H9 (cell line): ENCODE measurements at regions not wholly inside any gene's neighbourhood (a gene's known extent, or its start where the extent isn't known, plus 50 kb on each side); places are given as distances from the start of the nearest gene placed in this dataset.

Experiments
- DNase-seq: peaks from one replicate; pipeline ENCODE4 v3.0.0-alpha.2; 2017
- H2AFZ ChIP-seq: one replicate; pipeline ENCODE4 v1.6.1; 2013; ENCODE audit warnings: mild to moderate bottlenecking, low read length, control low read depth, moderate library complexity
- H2AK5ac ChIP-seq: 2 replicates; pipeline ENCODE4 v1.6.1; 2013; ENCODE audit warnings: low read length, control low read depth, mixed read lengths; ENCODE audit not compliant: insufficient read length
- H2BK120ac ChIP-seq: one replicate; pipeline ENCODE4 v1.6.1; 2013; ENCODE audit warnings: low read depth, mild to moderate bottlenecking, low read length, control low read depth, inconsistent platforms; ENCODE audit not compliant: poor library complexity, severe bottlenecking
- H2BK12ac ChIP-seq: 2 replicates; pipeline ENCODE4 v1.6.1; 2013; ENCODE audit warnings: low read length, control low read depth, mixed read lengths, low read depth; ENCODE audit not compliant: insufficient read length
- H2BK15ac ChIP-seq: 2 replicates; pipeline ENCODE4 v1.6.1; 2013; ENCODE audit warnings: low read depth, low read length, control low read depth
- H2BK20ac ChIP-seq: one replicate; pipeline ENCODE4 v1.6.1; 2013; ENCODE audit warnings: low read depth, mild to moderate bottlenecking, low read length, control low read depth, inconsistent platforms; ENCODE audit not compliant: poor library complexity, severe bottlenecking
- H2BK5ac ChIP-seq: 2 replicates; pipeline ENCODE4 v1.6.1; 2013; ENCODE audit warnings: low read length, control low read depth, mixed read lengths; ENCODE audit not compliant: insufficient read length
- H3K14ac ChIP-seq: 2 replicates; pipeline ENCODE4 v1.6.1; 2013; ENCODE audit warnings: low read length, control low read depth; ENCODE audit not compliant: insufficient read depth
- H3K18ac ChIP-seq: 2 replicates; pipeline ENCODE4 v1.6.1; 2013; ENCODE audit warnings: low read depth, mild to moderate bottlenecking, mixed read lengths, low read length, control low read depth; ENCODE audit not compliant: insufficient read length
- H3K23ac ChIP-seq: 2 replicates; pipeline ENCODE4 v1.6.1; 2013; ENCODE audit warnings: low read length, control low read depth, mixed read lengths, low read depth; ENCODE audit not compliant: insufficient read length
- H3K23me2 ChIP-seq: 2 replicates; pipeline ENCODE4 v1.6.1; 2013; ENCODE audit warnings: low read depth, mild to moderate bottlenecking, mixed read lengths, low read length, control low read depth; ENCODE audit not compliant: insufficient read length, poor library complexity, severe bottlenecking
- H3K27ac ChIP-seq: 2 replicates; pipeline ENCODE4 v1.5.1; 2013; ENCODE audit warnings: low read length, control low read depth, mixed read lengths, low read depth; ENCODE audit not compliant: insufficient read length
- H3K27me3 ChIP-seq: 2 replicates; pipeline ENCODE4 v1.6.1; 2013; ENCODE audit warnings: low read length, control low read depth, inconsistent platforms; ENCODE audit not compliant: insufficient read depth
- H3K4ac ChIP-seq: 2 replicates; pipeline ENCODE4 v1.6.1; 2013; ENCODE audit warnings: low read depth, mild to moderate bottlenecking, control low read depth, inconsistent platforms, low read length, moderate library complexity
- H3K4me1 ChIP-seq: 2 replicates; pipeline ENCODE4 v1.6.1; 2013; ENCODE audit warnings: low read length, control low read depth, inconsistent platforms; ENCODE audit not compliant: insufficient read depth
- H3K4me2 ChIP-seq: 2 replicates; pipeline ENCODE4 v1.6.1; 2013; ENCODE audit warnings: low read length, control low read depth, mixed read lengths; ENCODE audit not compliant: insufficient read length, insufficient read depth
- H3K56ac ChIP-seq: 2 replicates; pipeline ENCODE4 v1.6.1; 2013; ENCODE audit warnings: low read depth, mild to moderate bottlenecking, mixed read lengths, low read length, control low read depth; ENCODE audit not compliant: insufficient read length
- H3K79me1 ChIP-seq: 2 replicates; pipeline ENCODE4 v1.6.1; 2013; ENCODE audit warnings: low read depth, mild to moderate bottlenecking, moderate library complexity, low read length, control low read depth, inconsistent platforms; ENCODE audit not compliant: insufficient read depth, poor library complexity, severe bottlenecking
- H3K79me2 ChIP-seq: 2 replicates; pipeline ENCODE4 v1.6.1; 2013; ENCODE audit warnings: low read length, control low read depth, inconsistent platforms; ENCODE audit not compliant: insufficient read depth
- H3K9ac ChIP-seq: 2 replicates; pipeline ENCODE4 v1.6.1; 2013; ENCODE audit warnings: low read length, control low read depth, mixed read lengths; ENCODE audit not compliant: insufficient read length; ENCODE audit errors: extremely low read depth
- H3K9me3 ChIP-seq: one replicate; pipeline ENCODE4 v1.6.1; 2013; ENCODE audit warnings: low read depth, low read length, inconsistent platforms; ENCODE audit not compliant: control insufficient read depth
- H3T11ph ChIP-seq: one replicate; pipeline ENCODE4 v1.6.1; 2013; ENCODE audit warnings: mild to moderate bottlenecking, low read length, control low read depth, inconsistent platforms
- H4K20me1 ChIP-seq: one replicate; pipeline ENCODE4 v1.6.1; 2013; ENCODE audit not compliant: control insufficient read depth, insufficient read length, insufficient read depth
- H4K5ac ChIP-seq: 2 replicates; pipeline ENCODE4 v1.6.1; 2013; ENCODE audit warnings: low read depth, mild to moderate bottlenecking, mixed read lengths, low read length, control low read depth; ENCODE audit not compliant: insufficient read length
- H4K8ac ChIP-seq: replicated peaks from 2 replicates; pipeline ENCODE4 v1.6.1; 2013; ENCODE audit warnings: low read length, control low read depth, mixed read lengths, low read depth; ENCODE audit not compliant: insufficient read length
- H4K91ac ChIP-seq: 2 replicates; pipeline ENCODE4 v1.6.1; 2013; ENCODE audit warnings: low read depth, mild to moderate bottlenecking, moderate library complexity, mixed read lengths, low read length, control low read depth; ENCODE audit not compliant: insufficient read length
- H3K27ac Mint-ChIP-seq, 3 experiments: 2 replicates in 2 of 3; 3 replicates in 1 of 3; pipeline ENCODE4 v1.8.0; 2020 to 2021; ENCODE audit warnings: mixed read lengths in 3 of 3, mild to moderate bottlenecking in 1 of 3, moderate library complexity in 1 of 3
- H3K27me3 Mint-ChIP-seq: 2 replicates; pipeline ENCODE4 v1.8.0; 2021; ENCODE audit warnings: low read depth, mild to moderate bottlenecking, moderate library complexity, mixed read lengths
- H3K36me3 Mint-ChIP-seq, 3 experiments: 2 replicates in 2 of 3; 3 replicates in 1 of 3; pipeline ENCODE4 v1.8.0; 2020 to 2021; ENCODE audit warnings: low read depth in 3 of 3, mixed read lengths in 3 of 3; ENCODE audit not compliant: insufficient read depth in 1 of 3
- H3K4me1 Mint-ChIP-seq, 2 experiments: 2 replicates each; pipeline ENCODE4 v1.8.0; 2020; ENCODE audit warnings: mixed read lengths in 2 of 2
- H3K4me3 Mint-ChIP-seq, 2 experiments: 2 replicates in 1 of 2; 3 replicates in 1 of 2; pipeline ENCODE4 v1.8.0; 2020 to 2021; ENCODE audit warnings: mild to moderate bottlenecking in 2 of 2, mixed read lengths in 2 of 2, moderate library complexity in 1 of 2
- H3K9me3 Mint-ChIP-seq, 2 experiments: 2 replicates in 1 of 2; 3 replicates in 1 of 2; pipeline ENCODE4 v1.8.0; 2020; ENCODE audit warnings: mild to moderate bottlenecking in 2 of 2, mixed read lengths in 2 of 2, moderate library complexity in 1 of 2
- CTCF ChIP-seq: fragments of 200-600 bp; sonication (generic); conservative IDR thresholded peaks from 3 replicates; pipeline ENCODE4 v1.8.0; 2021; ENCODE audit warnings: antibody characterized with exemption, mild to moderate bottlenecking
- WGBS: extraction: QIAGEN DNeasy Blood & Tissue Kit; methylation state at CpG from one replicate; pipeline ENCODE4 v1.1.7; 2013; ENCODE audit warnings: missing lambda C conversion rate, low lambda C conversion rate, mixed read lengths; ENCODE audit not compliant: insufficient read length; ENCODE audit errors: extremely low coverage; 5-methylcytosine and 5-hydroxymethylcytosine counted together

- Histone ChIP-seq H4K20me1 (no peaks in the 10 kb centered on the region), H3K79me2 (no peaks in the 10 kb centered on the region), H3K23ac (no peak overlapping the region), H3K27me3 (no peaks in the 10 kb centered on the region), H4K91ac (no peak overlapping the region), H3T11ph (no peak overlapping the region), H2BK12ac (no peak overlapping the region), H2BK5ac (no peak overlapping the region), H3K14ac (no peak overlapping the region), H3K79me1 (no peaks in the 10 kb centered on the region), H3K4ac (no peak overlapping the region), H2BK20ac (no peak overlapping the region), H3K27ac (no peak overlapping the region), H3K4me1 (no peaks in the 10 kb centered on the region), H3K56ac (no peak overlapping the region), H2BK120ac (no peak overlapping the region), H2AK5ac (no peak overlapping the region), H3K9ac (no peak overlapping the region), H3K9me3 (no peaks in the 10 kb centered on the region), H2BK15ac (no peak overlapping the region), H2AFZ (no peak overlapping the region), H3K18ac (no peak overlapping the region), H3K4me2 (no peak overlapping the region), H4K5ac (no peak overlapping the region), H4K8ac (no peak overlapping the region), H3K23me2 (no peaks in the 10 kb centered on the region)
- H3K9me3 Mint-ChIP-seq, result no peaks in the 10 kb centered on the region
- H3K4me3 Mint-ChIP-seq, result no peak overlapping the region
- TF ChIP-seq CTCF, result no peak
- no peak for DNase-seq
- peaks cover 11% of the 10 kb centered on the region for H3K27me3 Mint-ChIP-seq
- no CpG with 5 or more reads among the region's 2 CpGs for WGBS
- no peaks in the 10 kb centered on the region for H3K36me3 Mint-ChIP-seq
- no peak overlapping the region for H3K27ac Mint-ChIP-seq
- H3K4me1 Mint-ChIP-seq, result no peaks in the 10 kb centered on the region
These were observed 287.9 kb downstream of the ETAA1 start for GRCh38 chr2:67684991-67685390.
